GM18508 (cell line): ENCODE measurements at regions not wholly inside any gene's neighbourhood (a gene's known extent, or its start where the extent isn't known, plus 50 kb on each side); places are given as distances from the start of the nearest gene placed in this dataset.
"Not testable (repeated sequence)": the region's sequence is repeated elsewhere in the genome, so short reads cannot be mapped to it uniquely, and the experiment has no call there.

ENCODE experiments used
- ATAC-seq: cut with Tn5 transposase; IDR thresholded peaks from one replicate; pipeline ENCODE4 v1.9.1; 2021; ENCODE audit warnings: moderate number of reproducible peaks; ENCODE audit not compliant: insufficient read depth, unreplicated experiment

DNA sequence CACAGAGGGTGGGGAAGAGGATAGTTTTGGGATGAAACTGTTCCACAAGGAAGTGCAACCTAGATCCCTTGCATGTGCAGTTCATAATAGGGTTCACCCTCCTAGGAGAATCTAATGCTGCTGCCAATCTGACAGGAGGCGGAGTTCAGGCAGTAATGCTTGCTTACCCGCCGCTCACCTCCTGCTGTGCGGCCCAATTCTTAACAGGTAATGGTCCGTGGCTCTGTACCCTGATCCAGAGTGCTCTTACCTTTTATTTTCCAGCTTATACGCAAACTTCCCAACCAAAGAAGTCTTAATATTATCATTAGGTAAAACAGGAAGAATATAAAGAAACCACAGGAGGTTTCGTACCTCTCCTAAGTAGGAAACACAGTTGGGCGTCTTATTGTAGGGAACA is 82.7 kb upstream of the CD302 start:
- no peak for ATAC-seq

DNA sequence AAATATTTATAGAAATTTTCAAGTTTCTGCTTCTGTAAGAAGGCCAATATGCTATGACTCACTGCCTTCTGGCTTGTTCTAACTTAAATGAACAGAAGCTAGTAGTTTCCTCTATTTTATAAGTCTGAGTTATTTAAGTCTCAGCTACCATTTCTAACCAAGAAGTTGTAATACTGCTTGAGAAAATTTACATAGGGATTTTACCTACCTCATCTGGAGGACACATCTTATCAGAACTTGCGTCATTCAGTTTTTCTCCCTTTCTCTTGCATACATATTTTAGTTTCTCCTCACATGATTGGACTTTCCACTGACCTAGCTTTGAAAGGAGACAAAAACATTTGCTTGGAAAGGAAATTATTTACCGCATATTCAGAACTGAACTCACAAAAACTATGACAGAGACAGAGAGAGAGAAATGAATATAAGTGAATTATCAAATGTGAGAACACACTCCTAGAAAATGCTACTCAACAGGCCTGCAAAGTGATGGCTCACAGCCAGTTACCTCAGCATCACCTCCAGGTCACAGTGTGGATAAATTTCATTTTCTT is 81.1 kb upstream of the CD302 start:
- ATAC-seq = peak; percentile 80

DNA sequence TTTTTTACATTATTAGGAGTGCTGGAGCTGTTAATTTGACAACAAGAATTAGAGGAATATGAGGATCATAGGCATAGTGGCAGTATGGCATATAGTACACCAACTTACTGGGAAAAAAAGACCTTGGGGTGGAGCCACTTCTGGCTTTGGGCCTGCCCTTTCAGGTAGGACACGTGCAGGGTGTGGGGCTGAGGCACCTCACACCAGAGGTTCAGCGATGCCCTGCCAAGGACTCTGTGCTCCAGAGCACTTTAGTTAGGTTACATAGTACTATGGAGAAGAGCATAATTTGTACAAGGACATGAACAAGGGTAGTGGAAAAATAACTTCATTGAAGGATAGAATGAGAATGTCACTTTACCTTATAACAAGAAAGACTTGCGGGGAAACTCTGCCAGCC is 77.1 kb upstream of the CD302 start:
- no peak for ATAC-seq

GRCh38 chr2:159873258-159873657 is 75.2 kb upstream of the CD302 start:
- no peak for ATAC-seq

DNA sequence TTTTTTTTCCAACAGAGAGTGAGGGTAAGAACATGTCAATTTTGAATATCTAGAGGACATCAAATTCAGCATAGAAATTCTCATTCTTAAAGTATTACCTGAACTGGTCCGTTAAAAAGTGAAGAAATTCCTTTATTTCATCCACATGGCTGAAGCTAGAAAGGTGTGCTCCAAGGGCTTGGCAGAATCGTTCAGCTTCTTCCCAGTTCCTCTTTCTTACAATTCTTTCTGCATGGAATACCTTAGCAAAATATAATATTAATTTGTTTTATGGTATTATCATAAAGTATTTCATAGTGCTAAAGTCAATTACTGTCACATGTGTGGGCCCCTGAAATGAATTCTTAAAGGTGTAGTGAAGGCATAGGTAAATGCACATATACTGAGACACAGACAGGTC is 74.3 kb upstream of the CD302 start:
- ATAC-seq = no peak

GRCh38 chr2:159868598-159869159 is 70.7 kb upstream of the CD302 start:
- ATAC-seq = not testable (repeated sequence)

- ATAC-seq = no peak
Measured at GRCh38 chr2:159867567-159868361, 69.8 kb upstream of the CD302 start.

- ATAC-seq = no peak
Measured at GRCh38 chr2:159863526-159864160, 65.6 kb upstream of the CD302 start.

- ATAC-seq = no peak
Measured at GRCh38 chr2:159860581-159861310, 62.7 kb upstream of the CD302 start.

DNA sequence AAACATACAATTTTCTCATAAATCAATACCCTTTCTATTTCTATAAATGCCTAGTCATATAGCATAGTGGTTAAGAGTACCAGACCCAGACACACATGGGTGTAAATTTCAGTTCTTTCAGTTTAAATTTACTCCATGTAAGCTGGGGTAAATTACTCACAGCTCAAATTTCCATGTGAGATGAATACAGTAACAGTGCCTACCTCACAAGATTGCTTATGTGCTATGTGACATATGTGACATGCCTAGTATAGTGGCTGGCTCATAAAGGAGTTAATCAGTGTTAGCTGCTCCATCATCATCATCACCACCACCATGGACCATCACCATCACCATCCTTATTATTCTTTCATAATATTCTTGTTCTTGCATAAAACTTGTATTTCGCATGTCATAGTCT is 61.6 kb upstream of the CD302 start:
- ATAC-seq = no peak

DNA sequence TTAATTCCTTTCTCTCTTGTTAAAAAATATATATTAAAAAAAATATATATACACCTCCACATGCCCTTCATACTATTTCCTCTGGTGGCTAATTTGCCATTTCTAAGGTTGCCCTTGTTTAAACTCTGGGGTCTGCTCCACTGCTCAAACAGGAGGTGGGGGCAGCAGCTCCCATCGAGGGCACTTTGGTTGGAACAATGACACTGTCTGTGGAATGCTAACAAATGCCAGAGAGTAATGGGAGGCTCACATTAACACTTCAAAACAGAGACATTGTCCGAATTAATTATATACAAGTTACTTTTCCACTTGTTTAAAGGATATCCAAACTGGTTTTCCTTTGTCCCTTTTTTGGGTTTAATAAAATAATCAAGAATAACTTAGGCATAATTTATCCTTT is 58.8 kb upstream of the CD302 start:
- no peak for ATAC-seq

DNA sequence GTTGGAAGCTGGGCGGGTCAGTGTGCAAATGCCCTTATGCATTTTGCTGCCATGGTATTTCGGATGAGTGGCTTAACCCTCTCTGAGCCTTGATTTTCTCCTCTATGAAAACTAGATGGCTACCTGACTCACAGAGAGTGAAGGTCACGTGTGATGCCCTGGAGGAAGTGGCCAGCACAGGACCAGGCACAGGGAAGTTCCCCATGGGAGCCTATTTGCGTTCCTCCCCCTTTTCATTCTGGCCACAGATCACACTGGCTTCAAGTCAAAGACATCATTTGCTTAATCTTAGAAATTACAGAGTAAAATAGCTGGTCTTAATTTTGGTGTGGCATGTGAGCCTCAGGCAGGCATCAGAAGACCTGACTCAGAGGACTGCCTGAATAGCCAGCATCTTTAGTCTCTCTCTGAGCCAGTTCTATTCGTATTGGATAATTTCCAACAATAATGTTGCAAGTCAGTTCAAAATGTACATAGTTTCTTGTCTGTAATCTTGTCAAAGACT is 57.6 kb upstream of the CD302 start:
- no peak for ATAC-seq

- ATAC-seq = no peak
Measured at GRCh38 chr2:159855143-159855542, 57.1 kb upstream of the CD302 start.

- ATAC-seq = no peak
Measured at GRCh38 chr2:159854481-159854880, 56.5 kb upstream of the CD302 start.

DNA sequence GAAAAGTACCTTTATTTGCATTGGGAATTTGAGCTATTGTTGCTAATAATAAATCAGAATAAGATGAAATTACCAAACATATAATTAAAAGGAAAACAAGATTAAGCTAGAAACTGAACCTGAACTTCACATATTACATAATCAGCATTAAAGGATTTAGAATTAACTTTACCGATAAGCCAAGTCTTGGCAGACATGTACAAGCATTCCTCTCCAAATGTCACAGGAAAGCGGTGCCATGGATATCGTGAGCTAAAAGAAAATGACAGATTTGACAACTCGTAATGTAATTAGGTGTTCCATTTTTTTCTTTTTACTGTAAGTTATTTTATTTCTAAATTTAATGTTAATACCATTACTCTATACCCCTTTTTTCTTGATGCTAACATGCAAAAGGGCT is 55.1 kb upstream of the CD302 start:
- no peak for ATAC-seq

GRCh38 chr2:159851941-159852340 is 53.9 kb upstream of the CD302 start:
- no peak for ATAC-seq

- ATAC-seq = no peak
Measured at GRCh38 chr2:159850789-159851188, 52.8 kb upstream of the CD302 start.

DNA sequence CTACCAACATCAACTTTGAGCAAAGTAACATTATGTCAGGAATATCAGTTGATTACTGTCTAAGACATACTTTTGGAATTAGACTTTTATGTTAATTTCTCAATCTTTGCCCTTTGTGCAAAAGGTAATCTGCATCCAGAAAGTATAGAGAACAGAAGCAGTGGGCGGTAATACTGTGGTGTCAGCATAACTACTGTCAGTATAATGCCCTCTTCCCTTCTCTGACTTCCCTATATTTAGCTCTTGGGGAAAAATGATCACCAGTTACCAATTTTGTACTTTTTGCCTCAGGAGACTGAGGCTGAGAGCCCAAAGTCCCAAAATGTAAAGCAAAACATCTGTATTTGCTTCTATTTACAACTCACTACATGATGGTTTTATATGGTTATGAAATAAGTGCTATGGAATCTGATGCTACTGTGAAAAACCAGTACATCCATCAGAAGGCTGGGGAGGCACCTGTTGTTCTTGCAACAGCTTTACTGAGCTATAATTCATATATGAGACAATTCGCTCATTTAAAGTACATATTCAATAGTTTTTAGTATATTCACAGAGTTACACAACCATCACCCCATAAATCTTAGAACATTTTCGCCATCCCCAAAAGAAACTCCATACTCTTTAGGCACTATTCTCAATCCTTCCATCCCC is 51.3 kb upstream of the CD302 start:
- ATAC-seq = no peak
